ENCODE measurements at regions not wholly inside any gene's neighbourhood (a gene's known extent, or its start where the extent isn't known, plus 50 kb on each side); places are given as distances from the start of the nearest gene placed in this dataset.
A peak's percentile ranks its signal among the peaks of the same experiment; 100 is the strongest.

DNA sequence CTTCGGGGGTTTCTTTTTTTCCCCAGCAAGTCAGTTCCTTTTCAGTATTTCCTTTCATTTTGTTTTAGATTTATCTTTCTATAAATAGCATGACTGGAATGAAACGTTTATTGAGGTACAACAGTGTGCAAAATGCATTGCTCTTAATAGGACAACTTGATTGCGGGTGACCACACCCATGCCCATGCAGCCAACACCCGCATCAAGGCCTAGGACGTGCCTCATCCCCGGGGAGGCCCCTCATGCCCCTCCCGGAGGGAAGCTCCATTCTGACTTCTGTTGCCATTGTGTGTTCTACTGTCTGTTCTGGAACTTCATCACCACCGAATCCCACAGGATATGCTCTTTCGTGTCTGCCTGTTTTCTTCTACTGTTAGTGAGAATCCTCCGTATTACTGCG, 82.2 kb downstream of the RPS6KA4 start:
- no peak for DNase-seq (ENCODE audit: extremely low read depth, low read depth)
- TF ChIP-seq, protein P1, sequence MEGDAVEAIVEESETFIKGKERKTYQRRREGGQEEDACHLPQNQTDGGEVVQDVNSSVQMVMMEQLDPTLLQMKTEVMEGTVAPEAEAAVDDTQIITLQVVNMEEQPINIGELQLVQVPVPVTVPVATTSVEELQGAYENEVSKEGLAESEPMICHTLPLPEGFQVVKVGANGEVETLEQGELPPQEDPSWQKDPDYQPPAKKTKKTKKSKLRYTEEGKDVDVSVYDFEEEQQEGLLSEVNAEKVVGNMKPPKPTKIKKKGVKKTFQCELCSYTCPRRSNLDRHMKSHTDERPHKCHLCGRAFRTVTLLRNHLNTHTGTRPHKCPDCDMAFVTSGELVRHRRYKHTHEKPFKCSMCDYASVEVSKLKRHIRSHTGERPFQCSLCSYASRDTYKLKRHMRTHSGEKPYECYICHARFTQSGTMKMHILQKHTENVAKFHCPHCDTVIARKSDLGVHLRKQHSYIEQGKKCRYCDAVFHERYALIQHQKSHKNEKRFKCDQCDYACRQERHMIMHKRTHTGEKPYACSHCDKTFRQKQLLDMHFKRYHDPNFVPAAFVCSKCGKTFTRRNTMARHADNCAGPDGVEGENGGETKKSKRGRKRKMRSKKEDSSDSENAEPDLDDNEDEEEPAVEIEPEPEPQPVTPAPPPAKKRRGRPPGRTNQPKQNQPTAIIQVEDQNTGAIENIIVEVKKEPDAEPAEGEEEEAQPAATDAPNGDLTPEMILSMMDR (IDR thresholded peaks at IDR 0.05; ENCODE audit: low read depth, low read length), result no peak

DNA sequence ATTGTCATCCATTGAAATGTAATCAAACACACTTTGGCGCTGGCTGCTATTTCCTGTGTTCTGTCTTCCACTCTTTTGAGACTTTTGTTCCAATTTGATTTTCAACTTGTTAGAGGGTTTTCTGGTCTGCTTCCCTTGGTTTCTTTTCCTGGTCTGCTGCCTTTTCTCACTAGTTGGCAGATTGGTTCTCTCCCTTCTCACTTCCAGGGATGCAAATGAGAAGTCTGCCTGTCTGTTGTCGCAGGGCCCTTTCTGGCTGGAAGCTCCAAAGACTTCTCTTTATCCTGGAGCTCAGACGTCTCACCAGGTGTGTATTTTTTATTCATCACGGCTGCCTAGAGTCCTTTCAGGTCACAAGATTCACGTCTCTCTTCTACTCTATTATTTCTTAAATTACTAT, 84.0 kb downstream of the RPS6KA4 start:
- no peak for DNase-seq (ENCODE audit: extremely low read depth, low read depth)
- TF ChIP-seq, protein P1 (IDR thresholded peaks at IDR 0.05; ENCODE audit: low read depth, low read length), result no peak

DNA sequence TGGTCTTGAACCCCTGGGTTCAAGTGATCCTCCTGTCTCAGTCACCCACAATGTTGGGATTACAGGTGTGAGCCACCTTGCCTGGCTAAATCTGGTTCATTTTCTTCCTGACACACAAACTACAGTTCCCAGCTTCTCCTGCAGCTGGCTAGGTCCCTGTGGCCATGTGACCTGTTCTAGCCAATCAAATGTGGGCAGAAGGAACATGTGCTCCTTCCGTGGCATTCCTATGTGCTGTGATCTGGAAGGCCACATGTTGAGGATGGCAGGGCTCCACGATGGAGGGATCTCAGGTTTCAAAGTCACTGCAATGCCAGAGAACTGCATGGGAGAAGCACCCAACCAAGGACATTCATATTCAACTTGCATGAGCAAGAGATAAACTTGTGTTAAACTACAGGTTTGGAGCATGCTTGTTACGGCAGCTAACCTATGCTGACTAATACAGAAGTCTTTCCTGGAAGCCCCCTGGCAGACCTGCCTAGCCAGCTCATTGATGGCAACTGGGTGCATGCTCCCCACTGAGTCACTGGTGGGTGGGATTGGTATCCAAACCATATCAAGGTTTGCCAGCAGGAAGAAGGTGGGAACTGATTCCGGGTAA, 86.0 kb downstream of the RPS6KA4 start:
- DNase-seq (ENCODE audit: extremely low read depth, low read depth), result no peak
- TF ChIP-seq, protein P1 (IDR thresholded peaks at IDR 0.05; ENCODE audit: low read depth, low read length), result no peak

DNA sequence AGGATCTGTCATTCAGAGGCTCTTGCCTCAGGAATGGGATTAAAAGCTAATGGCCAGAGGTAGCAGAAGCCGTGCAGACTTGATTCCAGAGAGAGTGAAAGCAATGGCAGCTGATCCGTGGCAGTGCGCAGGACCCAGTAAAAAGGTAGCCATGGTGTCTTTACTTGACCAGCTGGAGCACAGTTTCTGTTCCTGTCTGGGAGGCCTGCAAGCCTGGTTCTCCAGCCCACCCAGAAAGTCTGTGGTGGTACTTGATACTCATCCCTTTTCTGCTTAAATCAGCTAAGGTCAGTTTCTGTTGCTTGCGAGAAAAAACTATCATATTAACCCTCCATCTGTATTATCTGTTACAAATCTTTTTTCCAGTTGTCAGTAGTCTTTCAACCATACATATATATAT, 86.7 kb downstream of the RPS6KA4 start:
- TF ChIP-seq, protein P1 (IDR thresholded peaks at IDR 0.05; ENCODE audit: low read depth, low read length), result no peak
- DNase-seq (ENCODE audit: extremely low read depth, low read depth), result no peak

DNA sequence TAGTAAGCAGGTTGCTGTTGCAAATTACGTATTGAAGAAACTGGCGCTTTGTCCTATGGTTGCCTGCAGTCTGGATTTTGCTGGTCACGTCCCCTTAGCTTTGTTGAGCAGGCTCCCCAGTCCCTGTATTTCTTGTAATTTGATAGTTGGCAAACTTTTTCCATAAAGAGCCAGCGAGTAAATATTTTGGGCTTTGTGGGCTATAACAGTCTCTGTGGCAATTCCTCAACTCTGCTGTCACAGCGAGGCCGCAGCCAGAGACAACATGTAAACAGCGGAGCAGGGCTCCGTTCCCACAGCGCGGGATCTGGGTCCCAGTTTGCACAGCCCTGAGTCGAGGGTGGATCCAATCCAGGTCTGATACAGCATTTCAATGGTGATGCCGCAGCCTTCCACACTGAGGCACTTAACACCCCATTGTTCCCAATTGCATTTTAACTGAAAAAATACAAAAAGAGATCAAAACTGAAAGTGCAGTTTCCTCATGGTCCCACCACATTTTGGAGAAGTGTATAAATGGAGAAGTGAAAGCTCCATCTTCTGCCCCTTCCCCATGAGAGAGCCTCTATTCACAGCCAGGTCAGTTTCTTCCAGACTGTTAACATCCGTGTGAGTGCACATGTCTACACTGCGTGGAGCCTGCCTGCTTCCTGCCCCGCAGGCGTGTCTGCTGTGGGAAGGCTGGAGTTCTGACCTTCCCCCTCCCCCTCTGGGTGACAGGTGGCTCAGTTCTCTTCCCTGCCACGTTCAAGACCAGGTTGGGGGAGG, 89.1 kb downstream of the RPS6KA4 start:
- DNase-seq (ENCODE audit: extremely low read depth, low read depth), result no peak
- TF ChIP-seq, protein P1 (IDR thresholded peaks at IDR 0.05; ENCODE audit: low read depth, low read length), result no peak

DNA sequence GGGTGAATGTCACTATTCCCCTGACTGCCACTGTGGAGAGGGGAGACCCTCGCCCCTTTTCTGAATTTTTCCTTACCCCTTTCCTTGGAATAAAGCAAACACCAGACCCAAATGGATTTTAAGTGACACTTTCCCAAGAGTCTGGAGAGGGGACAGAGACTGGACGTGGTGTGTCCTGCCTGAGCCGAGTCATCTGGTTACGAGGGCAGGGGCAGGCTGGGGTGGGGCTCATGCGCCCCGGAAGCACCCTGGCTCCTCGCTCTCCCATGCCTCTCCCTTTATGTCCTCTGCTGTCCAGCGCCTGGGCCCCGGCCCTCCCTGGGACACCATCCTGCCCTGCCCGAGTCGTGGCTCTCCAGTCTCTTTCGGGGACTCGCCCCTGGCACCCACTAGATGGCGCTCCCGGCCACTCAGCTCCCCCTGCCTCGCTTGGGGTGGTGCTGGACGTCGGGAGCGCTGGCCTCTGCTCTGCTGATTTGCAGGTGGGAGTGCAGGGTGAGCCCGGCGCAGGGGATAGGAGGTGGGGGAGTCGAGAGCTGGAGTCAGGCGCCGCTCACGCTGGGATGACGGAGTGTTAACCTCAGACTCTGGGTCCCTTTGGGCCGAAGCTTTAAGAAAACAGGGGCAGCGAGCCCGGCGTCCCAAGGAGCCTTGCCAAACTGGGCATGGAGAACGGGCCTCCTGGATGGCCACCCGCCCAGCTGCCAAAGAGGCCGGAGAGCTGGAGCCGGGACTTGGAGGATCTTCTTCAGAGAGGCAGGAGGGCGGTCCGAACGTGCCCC, 89.8 kb downstream of the RPS6KA4 start:
- peak; percentile 15 for DNase-seq (ENCODE audit: extremely low read depth, low read depth)
- TF ChIP-seq, protein P1 (IDR thresholded peaks at IDR 0.05; ENCODE audit: low read depth, low read length), result peak; percentile 86
